H9 (cell line): ENCODE measurements at regions not wholly inside any gene's neighbourhood (a gene's known extent, or its start where the extent isn't known, plus 50 kb on each side); places are given as distances from the start of the nearest gene placed in this dataset.

Experiments
- DNase-seq: peaks from one replicate; pipeline ENCODE4 v3.0.0-alpha.2; 2017
- H2AFZ ChIP-seq: one replicate; pipeline ENCODE4 v1.6.1; 2013; ENCODE audit warnings: mild to moderate bottlenecking, low read length, control low read depth, moderate library complexity
- H2AK5ac ChIP-seq: 2 replicates; pipeline ENCODE4 v1.6.1; 2013; ENCODE audit warnings: low read length, control low read depth, mixed read lengths; ENCODE audit not compliant: insufficient read length
- H2BK120ac ChIP-seq: one replicate; pipeline ENCODE4 v1.6.1; 2013; ENCODE audit warnings: low read depth, mild to moderate bottlenecking, low read length, control low read depth, inconsistent platforms; ENCODE audit not compliant: poor library complexity, severe bottlenecking
- H2BK12ac ChIP-seq: 2 replicates; pipeline ENCODE4 v1.6.1; 2013; ENCODE audit warnings: low read length, control low read depth, mixed read lengths, low read depth; ENCODE audit not compliant: insufficient read length
- H2BK15ac ChIP-seq: 2 replicates; pipeline ENCODE4 v1.6.1; 2013; ENCODE audit warnings: low read depth, low read length, control low read depth
- H2BK20ac ChIP-seq: one replicate; pipeline ENCODE4 v1.6.1; 2013; ENCODE audit warnings: low read depth, mild to moderate bottlenecking, low read length, control low read depth, inconsistent platforms; ENCODE audit not compliant: poor library complexity, severe bottlenecking
- H2BK5ac ChIP-seq: 2 replicates; pipeline ENCODE4 v1.6.1; 2013; ENCODE audit warnings: low read length, control low read depth, mixed read lengths; ENCODE audit not compliant: insufficient read length
- H3K14ac ChIP-seq: 2 replicates; pipeline ENCODE4 v1.6.1; 2013; ENCODE audit warnings: low read length, control low read depth; ENCODE audit not compliant: insufficient read depth
- H3K18ac ChIP-seq: 2 replicates; pipeline ENCODE4 v1.6.1; 2013; ENCODE audit warnings: low read depth, mild to moderate bottlenecking, mixed read lengths, low read length, control low read depth; ENCODE audit not compliant: insufficient read length
- H3K23ac ChIP-seq: 2 replicates; pipeline ENCODE4 v1.6.1; 2013; ENCODE audit warnings: low read length, control low read depth, mixed read lengths, low read depth; ENCODE audit not compliant: insufficient read length
- H3K23me2 ChIP-seq: 2 replicates; pipeline ENCODE4 v1.6.1; 2013; ENCODE audit warnings: low read depth, mild to moderate bottlenecking, mixed read lengths, low read length, control low read depth; ENCODE audit not compliant: insufficient read length, poor library complexity, severe bottlenecking
- H3K27ac ChIP-seq: 2 replicates; pipeline ENCODE4 v1.5.1; 2013; ENCODE audit warnings: low read length, control low read depth, mixed read lengths, low read depth; ENCODE audit not compliant: insufficient read length
- H3K27me3 ChIP-seq: 2 replicates; pipeline ENCODE4 v1.6.1; 2013; ENCODE audit warnings: low read length, control low read depth, inconsistent platforms; ENCODE audit not compliant: insufficient read depth
- H3K4ac ChIP-seq: 2 replicates; pipeline ENCODE4 v1.6.1; 2013; ENCODE audit warnings: low read depth, mild to moderate bottlenecking, control low read depth, inconsistent platforms, low read length, moderate library complexity
- H3K4me1 ChIP-seq: 2 replicates; pipeline ENCODE4 v1.6.1; 2013; ENCODE audit warnings: low read length, control low read depth, inconsistent platforms; ENCODE audit not compliant: insufficient read depth
- H3K4me2 ChIP-seq: 2 replicates; pipeline ENCODE4 v1.6.1; 2013; ENCODE audit warnings: low read length, control low read depth, mixed read lengths; ENCODE audit not compliant: insufficient read length, insufficient read depth
- H3K56ac ChIP-seq: 2 replicates; pipeline ENCODE4 v1.6.1; 2013; ENCODE audit warnings: low read depth, mild to moderate bottlenecking, mixed read lengths, low read length, control low read depth; ENCODE audit not compliant: insufficient read length
- H3K79me1 ChIP-seq: 2 replicates; pipeline ENCODE4 v1.6.1; 2013; ENCODE audit warnings: low read depth, mild to moderate bottlenecking, moderate library complexity, low read length, control low read depth, inconsistent platforms; ENCODE audit not compliant: insufficient read depth, poor library complexity, severe bottlenecking
- H3K79me2 ChIP-seq: 2 replicates; pipeline ENCODE4 v1.6.1; 2013; ENCODE audit warnings: low read length, control low read depth, inconsistent platforms; ENCODE audit not compliant: insufficient read depth
- H3K9ac ChIP-seq: 2 replicates; pipeline ENCODE4 v1.6.1; 2013; ENCODE audit warnings: low read length, control low read depth, mixed read lengths; ENCODE audit not compliant: insufficient read length; ENCODE audit errors: extremely low read depth
- H3K9me3 ChIP-seq: one replicate; pipeline ENCODE4 v1.6.1; 2013; ENCODE audit warnings: low read depth, low read length, inconsistent platforms; ENCODE audit not compliant: control insufficient read depth
- H3T11ph ChIP-seq: one replicate; pipeline ENCODE4 v1.6.1; 2013; ENCODE audit warnings: mild to moderate bottlenecking, low read length, control low read depth, inconsistent platforms
- H4K20me1 ChIP-seq: one replicate; pipeline ENCODE4 v1.6.1; 2013; ENCODE audit not compliant: control insufficient read depth, insufficient read length, insufficient read depth
- H4K5ac ChIP-seq: 2 replicates; pipeline ENCODE4 v1.6.1; 2013; ENCODE audit warnings: low read depth, mild to moderate bottlenecking, mixed read lengths, low read length, control low read depth; ENCODE audit not compliant: insufficient read length
- H4K8ac ChIP-seq: replicated peaks from 2 replicates; pipeline ENCODE4 v1.6.1; 2013; ENCODE audit warnings: low read length, control low read depth, mixed read lengths, low read depth; ENCODE audit not compliant: insufficient read length
- H4K91ac ChIP-seq: 2 replicates; pipeline ENCODE4 v1.6.1; 2013; ENCODE audit warnings: low read depth, mild to moderate bottlenecking, moderate library complexity, mixed read lengths, low read length, control low read depth; ENCODE audit not compliant: insufficient read length
- H3K27ac Mint-ChIP-seq, 3 experiments: 2 replicates in 2 of 3; 3 replicates in 1 of 3; pipeline ENCODE4 v1.8.0; 2020 to 2021; ENCODE audit warnings: mixed read lengths in 3 of 3, mild to moderate bottlenecking in 1 of 3, moderate library complexity in 1 of 3
- H3K27me3 Mint-ChIP-seq: 2 replicates; pipeline ENCODE4 v1.8.0; 2021; ENCODE audit warnings: low read depth, mild to moderate bottlenecking, moderate library complexity, mixed read lengths
- H3K36me3 Mint-ChIP-seq, 3 experiments: 2 replicates in 2 of 3; 3 replicates in 1 of 3; pipeline ENCODE4 v1.8.0; 2020 to 2021; ENCODE audit warnings: low read depth in 3 of 3, mixed read lengths in 3 of 3; ENCODE audit not compliant: insufficient read depth in 1 of 3
- H3K4me1 Mint-ChIP-seq, 2 experiments: 2 replicates each; pipeline ENCODE4 v1.8.0; 2020; ENCODE audit warnings: mixed read lengths in 2 of 2
- H3K4me3 Mint-ChIP-seq, 2 experiments: 2 replicates in 1 of 2; 3 replicates in 1 of 2; pipeline ENCODE4 v1.8.0; 2020 to 2021; ENCODE audit warnings: mild to moderate bottlenecking in 2 of 2, mixed read lengths in 2 of 2, moderate library complexity in 1 of 2
- H3K9me3 Mint-ChIP-seq, 2 experiments: 2 replicates in 1 of 2; 3 replicates in 1 of 2; pipeline ENCODE4 v1.8.0; 2020; ENCODE audit warnings: mild to moderate bottlenecking in 2 of 2, mixed read lengths in 2 of 2, moderate library complexity in 1 of 2
- WGBS: extraction: QIAGEN DNeasy Blood & Tissue Kit; methylation state at CpG from one replicate; pipeline ENCODE4 v1.1.7; 2013; ENCODE audit warnings: missing lambda C conversion rate, low lambda C conversion rate, mixed read lengths; ENCODE audit not compliant: insufficient read length; ENCODE audit errors: extremely low coverage; 5-methylcytosine and 5-hydroxymethylcytosine counted together
- TF ChIP-seq, protein P1 (sequence below): fragments of 200-600 bp; sonication (generic); conservative IDR thresholded peaks from 3 replicates; pipeline ENCODE4 v1.8.0; 2021; ENCODE audit warnings: antibody characterized with exemption, mild to moderate bottlenecking

DNA sequence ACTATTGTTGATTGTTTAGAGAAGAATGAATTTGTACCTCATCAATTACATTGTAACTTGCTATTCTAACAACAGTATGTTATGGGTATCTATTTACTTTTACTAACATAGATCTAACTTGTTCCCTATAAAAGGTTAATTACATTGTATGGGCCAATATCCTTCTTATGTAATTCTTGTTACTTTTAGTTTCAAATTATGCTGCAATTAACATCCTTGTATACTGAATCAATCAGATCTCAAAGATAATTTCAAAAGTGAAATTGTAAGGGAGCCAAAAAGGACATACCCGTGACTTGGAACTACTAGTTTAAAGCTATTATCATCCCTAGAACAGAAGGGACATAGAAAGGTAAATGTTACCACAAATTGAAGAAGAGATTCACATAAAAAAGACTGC, 79.9 kb upstream of the RIT2 start:
- no peak overlapping the region for H3K9ac ChIP-seq
- no peaks in the 10 kb centered on the region for H3K9me3 ChIP-seq
- Mint-ChIP-seq H3K36me3 (no peaks in the 10 kb centered on the region), H3K4me3 (no peak overlapping the region), H3K27ac (no peak overlapping the region), H3K4me1 (no peaks in the 10 kb centered on the region), H3K9me3 (no peaks in the 10 kb centered on the region), H3K27me3 (no peaks in the 10 kb centered on the region)
- no peak overlapping the region for H2BK15ac ChIP-seq
- no peaks in the 10 kb centered on the region for H3K4me1 ChIP-seq
- H3K23me2 ChIP-seq = no peaks in the 10 kb centered on the region
- H3K79me1 ChIP-seq = no peaks in the 10 kb centered on the region
- TF ChIP-seq, protein P1, sequence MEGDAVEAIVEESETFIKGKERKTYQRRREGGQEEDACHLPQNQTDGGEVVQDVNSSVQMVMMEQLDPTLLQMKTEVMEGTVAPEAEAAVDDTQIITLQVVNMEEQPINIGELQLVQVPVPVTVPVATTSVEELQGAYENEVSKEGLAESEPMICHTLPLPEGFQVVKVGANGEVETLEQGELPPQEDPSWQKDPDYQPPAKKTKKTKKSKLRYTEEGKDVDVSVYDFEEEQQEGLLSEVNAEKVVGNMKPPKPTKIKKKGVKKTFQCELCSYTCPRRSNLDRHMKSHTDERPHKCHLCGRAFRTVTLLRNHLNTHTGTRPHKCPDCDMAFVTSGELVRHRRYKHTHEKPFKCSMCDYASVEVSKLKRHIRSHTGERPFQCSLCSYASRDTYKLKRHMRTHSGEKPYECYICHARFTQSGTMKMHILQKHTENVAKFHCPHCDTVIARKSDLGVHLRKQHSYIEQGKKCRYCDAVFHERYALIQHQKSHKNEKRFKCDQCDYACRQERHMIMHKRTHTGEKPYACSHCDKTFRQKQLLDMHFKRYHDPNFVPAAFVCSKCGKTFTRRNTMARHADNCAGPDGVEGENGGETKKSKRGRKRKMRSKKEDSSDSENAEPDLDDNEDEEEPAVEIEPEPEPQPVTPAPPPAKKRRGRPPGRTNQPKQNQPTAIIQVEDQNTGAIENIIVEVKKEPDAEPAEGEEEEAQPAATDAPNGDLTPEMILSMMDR = no peak
- H2BK120ac ChIP-seq = no peak overlapping the region
- H3K27ac ChIP-seq = no peak overlapping the region
- no peak overlapping the region for H3K14ac ChIP-seq
- H2BK12ac ChIP-seq = no peak overlapping the region
- no peak overlapping the region for H3K4ac ChIP-seq
- no peak overlapping the region for H3K23ac ChIP-seq
- no peak overlapping the region for H3K4me2 ChIP-seq
- no peak overlapping the region for H2BK5ac ChIP-seq
- DNase-seq = no peak
- H2BK20ac ChIP-seq = no peak overlapping the region
- H3K27me3 ChIP-seq = no peaks in the 10 kb centered on the region
- H4K8ac ChIP-seq = no peak overlapping the region
- H2AFZ ChIP-seq = no peak overlapping the region
- H4K91ac ChIP-seq = no peak overlapping the region
- H3K56ac ChIP-seq = no peak overlapping the region
- H3T11ph ChIP-seq = no peak overlapping the region
- no peaks in the 10 kb centered on the region for H4K20me1 ChIP-seq
- no CpG with 5 or more reads among the region's 1 CpG for WGBS
- H4K5ac ChIP-seq = no peak overlapping the region
- H2AK5ac ChIP-seq = no peak overlapping the region
- H3K18ac ChIP-seq = no peak overlapping the region
- H3K79me2 ChIP-seq = no peaks in the 10 kb centered on the region
